NCI-H2029 treated with DMSO at 0.1 percent for 48 hours (cell line): ENCODE measurements at regions not wholly inside any gene's neighbourhood (a gene's known extent, or its start where the extent isn't known, plus 50 kb on each side); places are given as distances from the start of the nearest gene placed in this dataset.

Source experiments
- DNase-seq: peaks from one replicate; lab custom pipeline; 2025; lab: John Stamatoyannopoulos, UW

DNA sequence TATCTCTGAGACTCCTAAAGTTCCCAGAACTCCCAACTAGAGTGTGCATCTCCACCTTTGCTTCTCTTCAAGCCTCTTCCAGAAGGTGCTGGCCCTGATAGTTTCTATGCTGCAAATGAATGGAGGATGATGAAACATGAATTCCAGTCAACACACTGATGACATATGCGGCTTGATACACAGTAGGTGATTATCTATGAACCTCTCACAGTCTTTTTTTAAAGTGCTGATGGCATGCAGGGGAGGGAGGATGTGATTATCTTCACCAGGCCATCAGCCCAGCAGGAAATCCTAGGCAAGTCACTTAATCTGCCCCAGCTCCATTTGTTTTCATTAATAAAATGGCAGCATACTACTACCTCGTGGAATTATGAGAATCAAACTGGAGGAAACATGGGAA lies 548.5 kb downstream of the SOX6 start:
- no peak for DNase-seq

DNA sequence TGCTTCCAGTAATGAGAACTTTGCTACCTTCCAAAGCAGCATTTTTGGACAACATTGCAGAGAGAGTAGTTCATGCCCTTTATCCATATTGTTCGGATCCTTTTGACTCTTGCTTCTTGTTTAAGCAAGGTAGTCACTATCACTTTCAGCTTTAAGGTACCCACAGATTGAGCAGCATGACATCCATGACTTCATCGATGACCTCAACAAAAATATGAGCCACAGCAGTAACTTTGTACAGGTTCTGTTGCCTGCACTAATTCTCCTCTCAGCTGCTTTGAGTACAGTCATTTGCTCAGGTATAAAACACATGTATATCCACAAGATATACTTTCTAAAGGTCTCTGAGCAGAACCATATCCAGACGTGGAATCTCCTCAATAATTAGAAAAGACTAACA lies 546.3 kb downstream of the SOX6 start:
- DNase-seq, result no peak

DNA sequence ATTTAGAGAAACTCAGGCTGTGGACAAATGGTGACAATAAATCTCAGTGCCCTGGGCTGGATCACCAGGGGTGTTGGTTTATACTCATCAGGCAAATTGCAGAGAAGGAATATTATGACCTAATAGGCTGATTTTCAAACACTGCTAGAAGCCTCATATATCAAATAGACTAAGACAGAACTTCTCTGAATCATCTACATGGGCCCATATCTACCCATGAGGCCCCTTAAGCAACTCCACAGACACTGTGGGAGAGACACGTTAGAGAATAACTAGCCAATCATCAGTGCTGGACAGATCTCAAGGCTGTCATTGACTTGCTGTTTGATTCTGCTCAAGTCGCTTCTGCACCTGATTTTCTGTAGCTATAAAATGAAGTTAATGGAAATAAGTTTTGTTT lies 545.8 kb downstream of the SOX6 start:
- no peak for DNase-seq

DNA sequence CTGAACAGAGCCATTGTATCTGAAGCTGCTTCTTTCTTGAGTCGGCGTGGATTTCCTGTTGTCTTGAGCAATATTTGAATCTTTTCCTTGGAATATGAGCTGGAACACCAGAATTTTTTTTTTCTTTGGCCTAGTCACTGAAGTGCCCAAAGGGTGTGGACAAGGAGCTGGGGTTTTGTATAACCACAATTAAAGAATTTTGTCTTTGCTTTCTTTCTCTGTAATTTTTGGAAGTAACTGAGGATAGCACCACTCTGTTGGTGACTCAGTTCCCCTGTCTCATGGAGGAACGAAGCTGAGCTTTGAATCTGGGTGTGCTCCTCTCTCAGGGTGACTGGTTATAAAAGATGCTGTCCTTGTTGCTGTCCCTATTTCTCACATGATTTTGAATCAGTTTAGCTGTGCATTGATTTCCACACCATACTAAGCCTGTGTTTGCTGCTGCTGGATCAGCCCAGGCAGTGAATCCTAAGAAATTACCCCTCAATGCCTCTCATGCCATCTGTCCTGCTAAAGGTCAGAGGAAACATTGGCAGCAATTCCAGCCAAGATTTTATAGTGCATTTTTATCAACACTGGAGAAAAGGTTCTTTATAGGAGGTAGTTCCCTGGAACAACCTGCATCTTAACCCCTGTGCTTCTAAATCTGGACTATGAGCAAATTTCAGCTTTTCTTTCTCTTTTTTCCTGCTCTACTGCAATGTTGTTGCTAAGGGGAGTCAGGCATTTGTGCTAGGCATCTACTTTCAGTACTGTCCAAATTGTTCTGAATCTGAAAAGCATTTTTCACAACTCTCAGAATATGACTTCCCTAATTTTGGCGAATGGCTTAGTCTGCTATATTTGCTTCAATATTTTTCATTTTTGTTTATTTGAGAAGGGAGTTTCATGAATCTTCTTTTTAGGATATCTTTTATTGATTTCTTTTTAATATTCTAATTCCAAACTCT lies 540.8 kb downstream of the SOX6 start:
- no peak for DNase-seq

DNA sequence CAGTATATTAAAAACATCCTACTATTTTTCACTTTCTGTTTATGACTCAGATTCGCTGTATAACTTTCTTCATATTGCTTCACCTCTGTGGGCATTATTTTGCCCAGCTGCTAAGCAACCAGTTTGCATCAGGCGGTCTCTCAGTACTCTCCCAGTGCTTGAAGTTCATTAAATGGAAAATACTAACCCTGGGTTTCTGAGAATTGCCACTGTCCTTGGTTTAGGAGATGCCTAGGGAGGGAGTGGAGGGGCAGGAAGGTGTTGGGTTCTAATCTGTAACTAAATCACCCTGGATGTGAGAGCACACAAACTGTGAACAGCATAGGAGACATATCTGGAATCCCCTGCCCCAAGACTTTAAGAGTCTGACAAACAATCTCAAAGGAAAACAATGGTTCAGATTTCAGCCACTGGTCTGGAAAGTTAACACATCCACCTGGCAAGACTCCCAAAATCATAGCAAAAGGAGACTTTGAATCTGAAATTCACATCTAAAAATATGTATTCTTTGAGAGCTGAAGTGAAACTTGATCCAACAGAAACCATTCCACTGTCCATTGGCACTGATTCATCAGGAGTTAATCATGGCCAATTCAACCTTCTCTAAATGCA lies 540.0 kb downstream of the SOX6 start:
- peak; percentile 58 for DNase-seq

DNA sequence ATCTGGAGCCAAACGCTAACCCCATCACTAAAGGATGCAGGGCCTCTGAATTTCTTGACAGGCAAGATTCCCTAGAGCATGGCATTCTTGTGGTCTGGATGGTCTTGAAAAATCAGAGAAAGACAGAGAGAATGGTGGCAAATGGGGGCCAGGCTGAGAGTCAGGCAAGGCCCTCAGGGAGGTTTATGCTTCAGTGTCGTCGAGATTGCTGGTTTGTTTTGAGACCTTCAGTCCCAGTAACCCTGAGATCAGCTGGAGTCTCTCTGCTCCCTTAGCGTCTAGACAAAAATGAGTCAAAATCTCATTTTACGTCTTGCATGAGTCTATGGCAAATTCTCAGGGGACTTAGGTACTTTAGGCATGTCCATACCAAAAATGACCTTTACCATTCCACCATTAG lies 539.3 kb downstream of the SOX6 start:
- no peak for DNase-seq

DNA sequence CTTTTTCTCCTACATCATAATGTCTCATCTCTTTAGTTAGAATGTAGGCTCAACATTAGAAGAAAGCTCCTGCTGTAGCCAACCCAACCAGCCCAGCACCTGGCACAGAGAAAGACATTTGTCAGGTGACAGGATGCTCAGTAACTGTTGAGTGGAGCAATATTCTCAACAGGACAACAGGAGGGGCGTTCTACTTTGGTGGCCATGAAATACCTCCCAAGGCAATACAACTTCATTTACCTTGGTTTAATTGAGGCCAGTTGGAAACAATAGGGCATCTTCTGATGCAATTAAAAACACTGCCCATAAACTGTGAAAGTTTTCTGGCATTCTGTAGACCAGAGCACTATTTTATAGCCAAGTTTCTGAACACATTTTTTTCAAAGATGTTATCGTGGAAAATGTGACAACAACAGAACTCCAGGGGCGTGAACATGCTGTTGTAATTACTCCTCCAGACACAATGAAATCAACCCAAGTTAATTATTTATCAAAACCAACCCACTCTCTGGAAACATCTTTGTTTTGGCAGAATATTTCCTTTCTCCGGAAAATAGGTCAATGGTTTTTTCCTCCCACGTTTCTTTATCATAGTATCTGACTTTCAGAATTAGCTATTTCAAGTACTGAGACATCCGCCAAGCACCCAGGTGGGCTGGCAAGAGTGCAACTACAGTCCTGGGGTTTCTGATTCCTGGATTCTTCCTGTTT lies 538.1 kb downstream of the SOX6 start:
- DNase-seq, result no peak

DNA sequence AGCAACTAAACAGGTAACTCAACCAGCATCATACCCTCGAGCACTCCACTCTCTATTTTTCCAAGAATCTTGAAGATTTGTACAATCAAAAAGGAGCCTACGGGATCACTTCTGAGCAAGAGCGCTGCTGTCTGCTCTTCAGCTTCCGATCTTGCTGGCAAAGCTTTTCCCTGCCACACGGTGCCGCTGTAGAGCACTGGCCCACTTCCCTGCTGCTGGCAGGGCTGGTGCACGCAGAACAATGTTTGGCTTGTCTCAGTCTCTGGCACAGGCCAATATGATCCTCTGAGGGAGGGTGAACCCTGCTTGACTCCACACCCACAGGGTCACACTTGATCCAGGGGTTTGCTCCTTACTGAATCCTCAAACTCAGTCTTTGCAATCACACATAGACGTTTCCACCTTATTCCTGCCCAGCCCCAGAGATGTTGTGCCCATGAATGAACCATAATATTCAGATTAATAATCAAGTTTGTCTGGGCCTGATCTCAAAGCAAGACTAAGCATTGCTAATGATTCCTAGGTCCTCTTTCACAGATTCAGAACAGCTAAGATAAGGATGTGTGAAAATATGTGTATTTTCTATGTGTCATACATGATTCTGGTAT lies 536.6 kb downstream of the SOX6 start:
- DNase-seq, result peak; percentile 54

DNA sequence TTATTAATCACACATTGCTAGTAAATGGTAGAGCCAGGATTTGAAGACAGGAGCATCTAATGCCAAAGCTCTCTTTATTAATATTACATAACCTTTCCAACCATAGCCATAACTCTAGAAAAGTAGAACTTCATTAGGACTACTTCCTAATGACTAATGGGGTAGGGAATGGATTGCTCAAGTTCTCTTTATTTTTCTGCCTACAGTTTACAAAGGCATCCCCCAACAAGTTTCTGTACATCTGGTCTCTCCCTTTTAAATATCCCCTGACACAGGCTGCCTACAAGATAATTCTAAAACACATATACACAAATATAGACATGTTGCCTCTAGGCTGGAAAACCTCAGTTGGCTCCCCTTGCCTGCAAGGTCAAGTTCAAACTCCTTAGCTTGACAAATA lies 534.9 kb downstream of the SOX6 start:
- DNase-seq, result no peak

DNA sequence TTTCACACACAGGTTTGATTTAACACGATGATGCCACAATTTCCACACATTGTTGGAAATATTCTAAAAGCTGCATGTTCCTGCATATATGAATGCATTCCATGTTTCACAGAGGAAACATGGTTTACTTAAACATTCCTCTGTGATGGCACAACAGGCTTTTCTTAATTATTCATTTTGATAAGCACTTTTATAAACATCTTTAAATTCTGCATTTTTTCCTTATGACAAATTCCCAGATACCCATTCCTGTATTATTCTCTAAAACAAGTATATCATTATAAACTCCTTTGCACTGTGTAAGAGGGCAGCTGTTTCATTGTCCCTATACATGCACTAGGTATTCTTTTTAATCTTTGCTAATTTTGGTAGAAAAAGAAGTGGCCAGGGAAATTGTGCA lies 532.3 kb downstream of the SOX6 start:
- DNase-seq, result no peak

DNA sequence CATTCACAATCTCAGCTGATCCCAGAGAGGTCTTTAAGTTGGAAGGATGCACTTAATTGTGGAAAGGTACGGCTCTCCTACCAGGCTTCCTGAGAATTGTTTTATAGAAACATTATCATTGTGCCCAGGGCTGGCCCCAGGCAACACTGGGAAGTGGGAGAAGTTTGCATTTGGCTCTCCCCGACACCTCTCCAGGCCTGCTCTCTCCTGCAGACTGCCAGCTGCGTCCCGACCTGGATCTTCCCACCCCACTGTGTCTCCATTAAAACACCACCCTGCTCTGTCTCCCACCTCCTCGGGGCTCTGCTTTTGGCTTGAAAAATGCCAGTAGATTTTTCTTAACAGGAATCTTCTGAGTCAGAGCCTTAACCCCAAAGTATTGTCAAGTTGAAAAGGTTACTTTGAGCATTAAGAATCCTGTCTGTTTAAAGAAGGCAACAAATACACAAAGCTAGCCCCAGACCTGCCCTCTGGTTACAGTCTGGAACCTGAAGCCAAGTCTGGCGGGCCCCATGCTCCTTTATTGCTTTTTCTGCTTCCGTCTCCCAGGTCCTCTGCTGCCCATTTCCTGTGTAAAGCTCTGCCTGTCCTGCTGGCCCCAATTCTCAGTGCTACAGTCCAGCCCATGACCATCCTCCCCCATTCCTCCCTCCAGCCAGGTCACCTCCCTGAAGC lies 530.2 kb downstream of the SOX6 start:
- no peak for DNase-seq

DNA sequence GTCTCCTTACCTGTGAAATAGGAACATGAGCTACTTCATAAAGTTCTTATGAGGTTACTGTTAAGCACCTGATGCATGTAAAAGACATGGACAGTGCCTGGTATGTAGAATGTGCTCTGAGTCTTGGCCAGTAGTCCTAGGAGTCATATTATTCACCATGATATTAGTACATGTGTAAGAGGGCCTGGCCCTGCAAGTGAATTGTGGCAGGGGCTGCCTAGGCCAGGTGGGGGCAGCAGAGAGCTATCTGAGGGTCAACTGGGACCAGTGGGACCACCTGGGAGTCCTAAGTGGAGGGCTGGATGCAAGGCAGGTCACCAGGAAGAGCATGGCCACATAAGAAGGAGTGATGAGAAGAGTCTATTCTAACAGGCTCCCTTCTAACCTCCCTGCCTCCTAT lies 529.5 kb downstream of the SOX6 start:
- DNase-seq, result peak; percentile 8

DNA sequence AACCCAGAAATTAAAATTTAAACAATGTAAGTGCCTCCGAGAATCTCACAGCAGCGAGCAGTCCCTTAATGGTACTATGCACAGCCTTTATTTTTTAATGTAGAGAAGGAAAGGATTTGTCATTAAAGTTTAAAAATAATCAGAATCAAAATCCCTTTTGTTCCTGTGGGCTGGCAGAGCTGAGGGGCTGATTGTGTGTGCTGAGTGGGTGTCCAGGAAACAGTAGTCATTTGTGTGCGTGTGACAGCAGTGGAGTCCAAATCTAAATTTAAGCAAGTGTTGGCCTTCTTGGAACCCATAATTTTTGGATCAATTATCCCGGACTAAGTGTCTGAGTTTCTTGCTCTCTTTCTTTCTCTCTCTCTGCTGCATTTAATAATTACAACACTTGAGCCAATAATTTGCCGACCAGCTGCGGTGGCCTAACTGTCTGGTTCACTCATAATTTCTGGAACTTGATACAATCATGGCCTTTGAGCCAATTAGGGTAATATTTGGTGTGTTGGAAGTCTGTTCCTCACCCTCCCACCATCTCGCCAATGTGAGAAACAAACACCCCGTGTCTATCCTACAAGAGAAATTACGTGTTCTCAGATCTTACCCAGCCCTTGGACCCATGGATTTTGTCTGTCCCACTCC lies 528.0 kb downstream of the SOX6 start:
- DNase-seq, result no peak

DNA sequence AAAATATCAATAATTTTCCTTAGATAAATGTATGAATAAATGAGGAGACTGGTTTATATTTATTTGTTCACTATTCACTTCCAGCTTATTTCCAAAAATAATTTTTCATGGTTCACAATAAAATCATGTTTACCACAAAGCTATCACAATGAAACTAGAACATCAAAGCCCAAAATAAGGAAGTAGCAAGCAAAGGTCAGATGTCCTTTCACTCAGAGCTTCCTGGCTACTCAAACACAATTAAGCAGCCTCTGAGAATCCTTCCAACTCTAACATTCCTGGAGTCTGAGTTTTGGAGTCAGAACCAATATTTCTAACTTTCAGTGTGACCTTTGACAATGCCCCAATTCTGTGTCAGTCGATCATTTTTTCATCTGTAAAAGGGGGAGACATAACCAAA lies 527.0 kb downstream of the SOX6 start:
- DNase-seq, result no peak

DNA sequence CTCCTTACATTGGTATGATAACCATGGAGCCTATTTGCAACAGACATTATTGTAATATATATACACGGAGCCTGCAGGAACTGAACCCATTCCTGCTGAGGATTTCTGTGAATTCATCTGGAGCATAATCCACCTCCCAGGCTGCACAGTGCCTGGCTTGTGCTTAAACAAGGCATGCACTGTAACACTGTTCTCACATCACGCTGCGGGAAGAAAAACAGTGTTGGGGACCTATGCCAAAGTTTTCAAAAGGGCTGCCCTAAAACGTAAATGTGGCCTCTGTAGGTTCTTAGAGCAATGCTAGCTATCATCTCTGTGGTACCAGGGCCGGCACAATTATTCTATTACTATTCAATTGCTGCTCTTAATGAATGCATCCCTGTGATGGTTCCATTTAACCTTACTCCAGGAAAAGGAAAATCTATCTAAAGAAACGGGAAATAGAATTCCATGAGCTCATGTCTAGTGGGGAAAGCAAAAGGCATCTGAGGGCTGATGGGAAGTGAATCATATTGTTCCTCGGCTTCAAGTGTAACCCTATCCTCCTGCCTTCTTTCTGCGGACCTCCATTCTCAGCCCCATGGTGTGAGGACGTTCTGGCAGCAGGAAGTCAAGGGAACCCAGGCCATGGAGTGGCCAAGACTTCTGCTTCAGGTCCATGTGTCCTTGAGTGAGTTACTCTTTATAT lies 525.5 kb downstream of the SOX6 start:
- DNase-seq, result no peak

DNA sequence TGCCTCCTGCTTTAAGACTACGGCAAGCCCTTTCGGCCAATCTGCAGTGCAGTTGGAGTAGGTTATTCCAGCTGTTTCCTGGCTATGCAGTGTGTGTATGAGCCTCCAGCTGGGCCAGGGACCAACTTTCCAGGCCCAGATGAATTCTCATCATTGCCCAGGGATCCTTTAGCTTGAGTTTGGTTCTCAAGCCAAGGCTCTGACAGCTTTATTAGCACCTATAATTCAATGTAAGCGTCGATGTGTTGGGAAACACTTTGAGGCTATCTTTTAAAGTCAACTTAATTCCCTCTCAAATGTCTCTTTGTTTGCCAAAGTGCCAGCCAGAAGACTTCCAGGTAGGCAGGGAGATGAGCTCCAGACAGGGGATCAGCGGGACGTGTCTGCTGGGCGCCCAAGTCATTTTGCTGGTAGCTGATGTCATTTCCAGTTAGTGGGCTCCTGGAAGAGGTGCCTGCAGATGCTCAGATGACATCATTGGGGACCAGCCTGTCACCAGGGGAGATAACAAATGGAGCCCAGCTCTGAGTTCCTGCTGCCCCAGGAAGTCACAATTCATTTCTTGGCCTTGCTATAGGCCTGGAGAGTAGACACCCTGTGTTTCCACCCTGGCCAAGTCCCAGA lies 520.4 kb downstream of the SOX6 start:
- DNase-seq, result no peak

DNA sequence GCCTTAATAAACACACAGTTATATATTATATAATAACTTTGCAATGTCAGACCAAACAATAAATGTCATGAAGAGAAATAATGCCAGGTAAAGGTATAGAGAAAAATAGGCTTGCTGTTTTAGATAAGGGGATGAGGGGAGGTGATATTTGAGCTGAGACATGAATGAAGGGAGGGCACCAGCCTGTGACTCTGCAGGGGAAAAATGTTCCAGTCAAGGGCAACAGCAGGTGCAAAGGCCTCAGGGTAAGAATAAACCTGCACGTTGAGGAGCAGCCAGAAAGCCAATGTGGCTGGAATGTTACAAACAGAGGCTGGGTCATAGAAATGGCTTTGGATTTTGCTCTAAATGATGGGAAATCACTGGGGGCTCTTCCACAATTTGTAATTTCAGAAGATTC lies 519.6 kb downstream of the SOX6 start:
- no peak for DNase-seq

DNA sequence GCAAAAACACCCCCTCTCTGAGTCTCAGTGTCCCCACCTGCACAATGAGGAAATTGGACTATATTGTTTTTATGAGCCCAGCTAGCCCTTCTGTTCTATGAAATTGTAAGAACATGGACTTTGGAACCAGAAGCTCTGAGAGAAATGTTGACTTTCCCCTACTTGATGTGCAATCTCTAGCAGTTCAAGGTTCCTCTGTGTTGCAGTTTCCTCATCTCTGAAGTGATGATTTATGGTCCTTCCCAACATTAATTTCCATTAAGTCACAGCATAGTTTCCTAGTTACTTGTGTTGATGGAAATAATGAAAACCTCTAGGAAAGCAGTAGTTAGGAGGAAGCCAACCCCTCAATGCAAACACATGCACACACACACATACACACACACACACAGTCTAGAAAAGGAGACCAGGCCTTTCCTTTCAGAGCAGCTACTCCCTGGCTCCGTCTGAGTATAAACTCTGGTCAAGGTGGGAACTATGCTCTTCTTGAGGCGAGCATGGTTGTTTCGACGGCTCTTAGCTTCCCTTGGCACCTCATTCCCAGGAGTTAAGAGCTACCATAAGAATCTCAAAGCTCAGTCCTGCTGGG lies 518.4 kb downstream of the SOX6 start:
- no peak for DNase-seq

DNA sequence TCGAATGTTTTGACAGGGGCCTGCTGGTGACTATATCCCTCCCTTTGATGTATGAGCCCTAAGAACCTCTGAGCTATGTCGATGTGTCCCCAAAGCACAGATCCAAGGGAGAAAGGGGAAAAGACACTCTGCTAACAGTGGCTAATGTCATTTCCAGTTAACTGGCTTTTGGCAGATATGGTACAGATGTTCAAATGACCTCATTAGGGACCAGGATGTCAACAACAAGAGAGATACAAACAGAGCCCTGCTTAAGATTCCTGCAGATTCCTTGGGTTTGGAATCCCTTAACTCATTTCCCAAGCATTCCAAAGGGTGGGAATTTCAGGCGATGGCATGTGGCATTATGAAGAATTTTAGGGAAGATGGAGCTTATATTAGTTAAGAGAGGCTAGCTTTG lies 517.3 kb downstream of the SOX6 start:
- DNase-seq, result no peak

DNA sequence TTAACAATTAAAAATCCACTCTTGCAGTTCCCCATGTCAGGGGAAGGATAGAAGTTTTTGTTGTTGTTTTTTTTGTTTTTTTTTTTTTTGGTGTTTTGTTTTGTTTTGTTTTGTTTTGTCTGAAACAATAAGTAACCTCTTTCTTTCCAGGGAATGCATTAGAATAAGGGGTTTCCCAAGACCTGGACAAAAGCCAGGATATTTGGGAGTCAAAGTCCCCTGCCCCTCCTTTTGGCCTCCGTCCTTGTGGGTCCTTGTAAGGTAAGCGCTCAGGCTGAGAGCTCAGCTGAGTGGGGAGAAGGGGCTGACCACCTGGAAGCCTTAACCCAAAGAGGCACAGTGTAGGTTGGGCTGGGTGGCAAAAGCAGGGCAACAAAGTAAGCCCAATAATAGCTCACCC lies 515.4 kb downstream of the SOX6 start:
- DNase-seq, result no peak
